ENCODE measurements at regions not wholly inside any gene's neighbourhood (a gene's known extent, or its start where the extent isn't known, plus 50 kb on each side); places are given as distances from the start of the nearest gene placed in this dataset.

GRCh38 chr4:34861666-34862065, 1382.6 kb downstream of the ARAP2 start:
- DNase-seq (ENCODE audit: low read depth in 1 of 2, low spot score in 1 of 2), result no peak
- CTCF ChIA-PET, result no interaction called here
- no peak overlapping the region for H3K27ac ChIP-seq
- H3K9me3 ChIP-seq, result no peaks in the 10 kb centered on the region
- H3K4me2 ChIP-seq, result no peak overlapping the region
- 45% methylated on average over 4 of the region's 4 CpGs for WGBS (ENCODE audit: missing lambda C conversion rate)
- POLR2A ChIA-PET, result no interaction called here
- no peak overlapping the region for H3K4me3 ChIP-seq
- FAIRE-seq, result no peak
- H3K4me1 ChIP-seq, result no peaks in the 10 kb centered on the region
- no peak for TF ChIP-seq ZC3H11A (IDR thresholded peaks at IDR 0.05)
- no peak for ATAC-seq

- no peak overlapping the region for H3K4me2 ChIP-seq
- WGBS (ENCODE audit: missing lambda C conversion rate), result 51% methylated on average over 2 of the region's 2 CpGs
- FAIRE-seq (no peak), DNase-seq (ENCODE audit: low read depth in 1 of 2, low spot score in 1 of 2) (no peak), ATAC-seq (no peak)
- no peaks in the 10 kb centered on the region for H3K4me1 ChIP-seq
- TF ChIP-seq GATA3 (IDR thresholded peaks at IDR 0.05; ENCODE audit: borderline replicate concordance), result no peak
- no peak for TF ChIP-seq JUNB (IDR thresholded peaks at IDR 0.05)
- 0 out of 5 replicates have a peak, but pooled peaks of 1 of the 2 experiments have one; percentile 6 for TF ChIP-seq RAD21 (conservative IDR thresholded peaks at IDR 0.05 in 1 of 2, IDR thresholded peaks at IDR 0.05 in 1 of 2)
- ChIA-PET CTCF (no interaction called here), POLR2A (no interaction called here)
- H3K9me3 ChIP-seq, result no peaks in the 10 kb centered on the region
- H3K27ac ChIP-seq, result no peak overlapping the region
- no peak overlapping the region for H3K4me3 ChIP-seq
These were observed 1365.4 kb downstream of the ARAP2 start for GRCh38 chr4:34878961-34879360.

- DNase-seq (ENCODE audit: low read depth in 1 of 2, low spot score in 1 of 2) (no peak), ATAC-seq (no peak), FAIRE-seq (no peak)
- Histone ChIP-seq H3K4me3 (no peak overlapping the region), H3K9me3 (no peaks in the 10 kb centered on the region), H3K4me1 (no peaks in the 10 kb centered on the region), H3K4me2 (no peak overlapping the region), H3K27ac (no peak overlapping the region)
- no peak for TF ChIP-seq SREBF2 (IDR thresholded peaks at IDR 0.05)
- TF ChIP-seq EHMT2 (IDR thresholded peaks at IDR 0.05; ENCODE audit: low read depth), result no peak
- TF ChIP-seq TFCP2L1 (CRISPR knock-in tag; IDR thresholded peaks at IDR 0.05), result no peak
- TF ChIP-seq RNF2 (IDR thresholded peaks at IDR 0.05; ENCODE audit: borderline replicate concordance, low read depth), result no peak
- TF ChIP-seq POLR2A (IDR thresholded peaks at IDR 0.05; ENCODE audit: low read length), result no peak
- no peak for TF ChIP-seq FOSB (CRISPR knock-in tag; IDR thresholded peaks at IDR 0.05)
- TF ChIP-seq CBX2 (IDR thresholded peaks at IDR 0.05; ENCODE audit: borderline replicate concordance, low read depth), result no peak
- TF ChIP-seq NPAS2 (CRISPR knock-in tag; IDR thresholded peaks at IDR 0.05; ENCODE audit: borderline replicate concordance), result no peak
- TF ChIP-seq MAX (IDR thresholded peaks at IDR 0.05), result no peak
- TF ChIP-seq E2F6 (IDR thresholded peaks at IDR 0.05; ENCODE audit: borderline replicate concordance, low read depth), result no peak
- no peak for TF ChIP-seq ZFP36 (IDR thresholded peaks at IDR 0.05; ENCODE audit: borderline replicate concordance, partially characterized antibody)
- TF ChIP-seq FOSL2 (IDR thresholded peaks at IDR 0.05), result no peak
- no peak for TF ChIP-seq FOSL2 (CRISPR knock-in tag; IDR thresholded peaks at IDR 0.05)
- TF ChIP-seq EHF (CRISPR knock-in tag; IDR thresholded peaks at IDR 0.05), result no peak
- no peak for TF ChIP-seq ZNF302 (CRISPR knock-in tag; IDR thresholded peaks at IDR 0.05)
- no peak for TF ChIP-seq NFE2L2 (conservative IDR thresholded peaks at IDR 0.05; ENCODE audit: low read length)
- no peak for TF ChIP-seq CEBPB (IDR thresholded peaks at IDR 0.05)
- 39% methylated on average over 2 of the region's 2 CpGs for WGBS (ENCODE audit: missing lambda C conversion rate)
- CTCF ChIA-PET, result no interaction called here
- POLR2A ChIA-PET, result no interaction called here
These were observed 1364.1 kb downstream of the ARAP2 start for GRCh38 chr4:34880246-34880645.

- POLR2A ChIA-PET, result no interaction called here
- DNase-seq (ENCODE audit: low read depth in 1 of 2, low spot score in 1 of 2) (no peak), ATAC-seq (no peak), FAIRE-seq (no peak)
- WGBS (ENCODE audit: missing lambda C conversion rate), result 81% methylated on average over 1 of the region's 1 CpG
- H3K4me3 ChIP-seq, result no peak overlapping the region
- H3K27ac ChIP-seq, result no peak overlapping the region
- TF ChIP-seq NPAS2 (CRISPR knock-in tag; IDR thresholded peaks at IDR 0.05; ENCODE audit: borderline replicate concordance) (no peak), HOXA7 (CRISPR knock-in tag; IDR thresholded peaks at IDR 0.05) (no peak), SMC3 (IDR thresholded peaks at IDR 0.05) (no peak), POLR2AphosphoS2 (conservative IDR thresholded peaks at IDR 0.05; ENCODE audit: low read length) (no peak)
- TF ChIP-seq, protein P1, sequence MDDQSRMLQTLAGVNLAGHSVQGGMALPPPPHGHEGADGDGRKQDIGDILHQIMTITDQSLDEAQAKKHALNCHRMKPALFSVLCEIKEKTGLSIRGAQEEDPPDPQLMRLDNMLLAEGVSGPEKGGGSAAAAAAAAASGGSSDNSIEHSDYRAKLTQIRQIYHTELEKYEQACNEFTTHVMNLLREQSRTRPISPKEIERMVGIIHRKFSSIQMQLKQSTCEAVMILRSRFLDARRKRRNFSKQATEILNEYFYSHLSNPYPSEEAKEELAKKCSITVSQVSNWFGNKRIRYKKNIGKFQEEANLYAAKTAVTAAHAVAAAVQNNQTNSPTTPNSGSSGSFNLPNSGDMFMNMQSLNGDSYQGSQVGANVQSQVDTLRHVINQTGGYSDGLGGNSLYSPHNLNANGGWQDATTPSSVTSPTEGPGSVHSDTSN (IDR thresholded peaks at IDR 0.05), result no peak
- CTCF ChIA-PET, result no interaction called here
- no peaks in the 10 kb centered on the region for H3K9me3 ChIP-seq
- no peaks in the 10 kb centered on the region for H3K4me1 ChIP-seq
- no peak overlapping the region for H3K4me2 ChIP-seq
These were observed 1352.4 kb downstream of the ARAP2 start for GRCh38 chr4:34891892-34892291.
